Right atrium auricular region (tissue), 2 donors: ENCODE measurements at regions not wholly inside any gene's neighbourhood (a gene's known extent, or its start where the extent isn't known, plus 50 kb on each side); places are given as distances from the start of the nearest gene placed in this dataset.

ENCODE experiments used
- DNase-seq: peaks from one replicate; pipeline ENCODE4 v3.0.0-alpha.2; 2019; ENCODE audit warnings: low spot score
- H3K27ac ChIP-seq, 2 donors: fragments of 200-600 bp; sonication (generic); 1 replicate in 1 of 2; 2 replicates in 1 of 2; pipeline ENCODE4 v1.5.1; 2016 to 2019
- H3K27me3 ChIP-seq, 2 donors: fragments of 200-600 bp; sonication (generic); one replicate each; pipeline versions ENCODE4 v1.5.1 to v1.6.0; 2017 to 2019
- H3K36me3 ChIP-seq: fragments of 200-600 bp; sonication (generic); one replicate; pipeline ENCODE4 v1.5.1; 2016
- H3K4me1 ChIP-seq, 2 donors: fragments of 200-600 bp; sonication (generic); one replicate each; pipeline versions ENCODE4 v1.5.1 to v1.6.0; 2017 to 2019
- H3K4me3 ChIP-seq, 2 donors: fragments of 200-600 bp; sonication (generic); 1 replicate in 1 of 2; 2 replicates in 1 of 2; pipeline ENCODE4 v1.5.1; 2017 to 2019; ENCODE audit warnings: mild to moderate bottlenecking in 1 of 2, moderate library complexity in 1 of 2
- H3K9me3 ChIP-seq, 2 donors: fragments of 200-600 bp; sonication (generic); one replicate each; pipeline ENCODE4 v1.5.1; 2019
- TF ChIP-seq, protein P1 (sequence below), 2 donors: fragments of 200-600 bp; sonication (generic); IDR thresholded peaks; one replicate each; pipeline ENCODE4 v1.5.1; 2019; ENCODE audit warnings: antibody characterized with exemption in 2 of 2

DNA sequence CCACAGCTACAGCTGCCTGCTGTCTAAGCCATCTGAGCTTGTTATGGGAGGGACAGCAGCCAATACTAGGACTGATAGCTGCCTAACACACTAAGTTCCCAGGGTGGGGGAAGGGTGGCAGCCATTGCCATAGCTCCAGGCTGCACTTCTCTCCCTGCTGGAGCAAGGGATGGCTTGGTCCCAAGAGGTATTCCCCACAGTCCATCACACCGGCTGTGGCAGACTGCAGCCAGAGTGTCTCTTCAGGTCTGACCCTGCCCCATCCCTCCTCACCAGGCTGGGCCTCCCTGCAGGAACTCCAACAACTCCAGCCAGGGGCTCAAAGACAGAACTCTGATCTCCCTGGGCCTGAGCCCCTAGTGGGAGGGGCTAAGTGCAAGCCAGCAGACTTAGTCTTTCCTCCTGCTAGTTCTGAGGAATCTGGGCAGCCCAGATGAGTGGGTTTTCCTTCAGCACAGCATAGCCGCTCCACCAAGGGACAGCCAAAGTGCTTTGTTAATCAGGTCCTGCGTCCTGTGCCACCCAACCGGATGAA, 632.1 kb downstream of the SOCS6 start:
- TF ChIP-seq, protein P1, sequence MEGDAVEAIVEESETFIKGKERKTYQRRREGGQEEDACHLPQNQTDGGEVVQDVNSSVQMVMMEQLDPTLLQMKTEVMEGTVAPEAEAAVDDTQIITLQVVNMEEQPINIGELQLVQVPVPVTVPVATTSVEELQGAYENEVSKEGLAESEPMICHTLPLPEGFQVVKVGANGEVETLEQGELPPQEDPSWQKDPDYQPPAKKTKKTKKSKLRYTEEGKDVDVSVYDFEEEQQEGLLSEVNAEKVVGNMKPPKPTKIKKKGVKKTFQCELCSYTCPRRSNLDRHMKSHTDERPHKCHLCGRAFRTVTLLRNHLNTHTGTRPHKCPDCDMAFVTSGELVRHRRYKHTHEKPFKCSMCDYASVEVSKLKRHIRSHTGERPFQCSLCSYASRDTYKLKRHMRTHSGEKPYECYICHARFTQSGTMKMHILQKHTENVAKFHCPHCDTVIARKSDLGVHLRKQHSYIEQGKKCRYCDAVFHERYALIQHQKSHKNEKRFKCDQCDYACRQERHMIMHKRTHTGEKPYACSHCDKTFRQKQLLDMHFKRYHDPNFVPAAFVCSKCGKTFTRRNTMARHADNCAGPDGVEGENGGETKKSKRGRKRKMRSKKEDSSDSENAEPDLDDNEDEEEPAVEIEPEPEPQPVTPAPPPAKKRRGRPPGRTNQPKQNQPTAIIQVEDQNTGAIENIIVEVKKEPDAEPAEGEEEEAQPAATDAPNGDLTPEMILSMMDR (IDR thresholded peaks at IDR 0.05), result no peak
- Histone ChIP-seq H3K36me3 (no peaks in the 10 kb centered on the region), H3K4me1 (no peaks in the 10 kb centered on the region), H3K9me3 (no peaks in the 10 kb centered on the region), H3K27ac (no peak overlapping the region), H3K4me3 (no peak overlapping the region), H3K27me3 (no peaks in the 10 kb centered on the region)
- DNase-seq, result no peak

GRCh38 chr18:70907673-70908072, 618.8 kb downstream of the SOCS6 start:
- no peak overlapping the region for H3K27ac ChIP-seq
- H3K9me3 ChIP-seq, result no peaks in the 10 kb centered on the region
- no peaks in the 10 kb centered on the region for H3K36me3 ChIP-seq
- DNase-seq, result no peak
- H3K27me3 ChIP-seq, result no peaks in the 10 kb centered on the region
- TF ChIP-seq, protein P1 (IDR thresholded peaks at IDR 0.05), result no peak
- H3K4me1 ChIP-seq, result no peaks in the 10 kb centered on the region
- H3K4me3 ChIP-seq, result no peak overlapping the region

DNA sequence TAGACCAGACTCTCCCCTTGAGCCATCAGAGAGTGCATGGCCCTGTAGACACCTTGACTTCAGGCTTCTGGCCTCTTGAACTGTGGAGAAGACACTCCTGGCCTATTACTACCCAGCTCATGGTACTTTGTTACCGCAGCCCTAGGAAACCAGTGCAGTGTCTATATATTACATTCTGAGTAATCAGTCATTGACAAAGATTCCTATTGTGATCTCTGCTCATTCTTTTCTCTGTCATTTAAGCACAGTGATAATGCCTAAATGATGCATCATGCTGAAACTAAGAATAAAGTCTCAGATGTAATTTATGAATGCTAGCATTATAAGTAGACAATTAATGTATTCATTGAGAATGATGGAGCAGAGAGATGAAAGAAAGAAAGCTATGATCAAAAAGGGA, 603.5 kb downstream of the SOCS6 start:
- no peaks in the 10 kb centered on the region for H3K36me3 ChIP-seq
- no peaks in the 10 kb centered on the region for H3K4me1 ChIP-seq
- H3K4me3 ChIP-seq, result no peak overlapping the region
- TF ChIP-seq, protein P1 (IDR thresholded peaks at IDR 0.05), result no peak
- no peak overlapping the region for H3K27ac ChIP-seq
- no peaks in the 10 kb centered on the region for H3K9me3 ChIP-seq
- no peak for DNase-seq
- no peaks in the 10 kb centered on the region for H3K27me3 ChIP-seq

- Histone ChIP-seq H3K27ac (no peak overlapping the region), H3K4me1 (no peaks in the 10 kb centered on the region), H3K4me3 (no peak overlapping the region), H3K36me3 (no peaks in the 10 kb centered on the region), H3K9me3 (peaks cover 0 to 3% of the 10 kb centered on the region in 2 donors), H3K27me3 (no peaks in the 10 kb centered on the region)
- TF ChIP-seq, protein P1 (IDR thresholded peaks at IDR 0.05), result no peak
- no peak for DNase-seq
Measured at GRCh38 chr18:70870292-70870691, 581.4 kb downstream of the SOCS6 start.

- Histone ChIP-seq H3K36me3 (no peaks in the 10 kb centered on the region), H3K9me3 (no peaks in the 10 kb centered on the region), H3K4me3 (no peak overlapping the region), H3K27ac (no peak overlapping the region), H3K27me3 (no peaks in the 10 kb centered on the region), H3K4me1 (no peaks in the 10 kb centered on the region)
- TF ChIP-seq, protein P1 (IDR thresholded peaks at IDR 0.05), result no peak
- no peak for DNase-seq
Measured at GRCh38 chr18:70848329-70848728, 559.5 kb downstream of the SOCS6 start.

GRCh38 chr18:70840649-70841048, 551.8 kb downstream of the SOCS6 start:
- no peak overlapping the region for H3K27ac ChIP-seq
- TF ChIP-seq, protein P1 (IDR thresholded peaks at IDR 0.05), result no peak
- no peak for DNase-seq
- no peaks in the 10 kb centered on the region for H3K36me3 ChIP-seq
- H3K4me3 ChIP-seq, result no peak overlapping the region
- H3K27me3 ChIP-seq, result no peaks in the 10 kb centered on the region
- no peaks in the 10 kb centered on the region for H3K4me1 ChIP-seq
- H3K9me3 ChIP-seq, result no peaks in the 10 kb centered on the region
